ENCODE measurements at regions not wholly inside any gene's neighbourhood (a gene's known extent, or its start where the extent isn't known, plus 50 kb on each side); places are given as distances from the start of the nearest gene placed in this dataset.

- no peak for TF ChIP-seq ZNF274 (IDR thresholded peaks at IDR 0.05; ENCODE audit: low read depth, low read length)
- no peak for TF ChIP-seq YY1 (IDR thresholded peaks at IDR 0.05; ENCODE audit: insufficient read depth, insufficient read length)
- TF ChIP-seq SUZ12 (IDR thresholded peaks at IDR 0.05; ENCODE audit: extremely low read depth, insufficient read depth, insufficient read length): no peak
Observed at GRCh38 chr4:106529348-106530023, 160.9 kb upstream of the GIMD1 start.
